H54 (cell line): ENCODE measurements at regions not wholly inside any gene's neighbourhood (a gene's known extent, or its start where the extent isn't known, plus 50 kb on each side); places are given as distances from the start of the nearest gene placed in this dataset.

ENCODE experiments used
- DNase-seq: peaks from one replicate; pipeline ENCODE4 v3.0.0; 2011; ENCODE audit warnings: low spot score, mixed read lengths; ENCODE audit not compliant: insufficient read length
- FAIRE-seq: peaks from 3 replicates; lab custom pipeline; 2011; peaks lifted over from hg19 to GRCh38; lab: Jason Lieb, UNC
- POLR2A ChIP-seq: IDR thresholded peaks from 2 replicates; pipeline ENCODE4 v1.6.1; 2011; ENCODE audit warnings: low read depth, mild to moderate bottlenecking, low read length

GRCh38 chrX:20664774-20665173, 398.1 kb upstream of the RPS6KA3 start:
- TF ChIP-seq POLR2A: no peak
- no peak for FAIRE-seq
- DNase-seq: no peak

GRCh38 chrX:20664131-20664530, 397.4 kb upstream of the RPS6KA3 start:
- no peak for TF ChIP-seq POLR2A
- FAIRE-seq: no peak
- DNase-seq: no peak

- TF ChIP-seq POLR2A: no peak
- no peak for DNase-seq
- FAIRE-seq: no peak
Measured at GRCh38 chrX:20663336-20663735, 396.6 kb upstream of the RPS6KA3 start.

GRCh38 chrX:20656721-20657120, 390.0 kb upstream of the RPS6KA3 start:
- DNase-seq: no peak
- no peak for TF ChIP-seq POLR2A
- no peak for FAIRE-seq

GRCh38 chrX:20654596-20655106, 387.9 kb upstream of the RPS6KA3 start:
- DNase-seq (no peak), FAIRE-seq (no peak)
- TF ChIP-seq POLR2A: no peak

GRCh38 chrX:20653070-20653469, 386.4 kb upstream of the RPS6KA3 start:
- no peak for TF ChIP-seq POLR2A
- DNase-seq: no peak
- no peak for FAIRE-seq

- FAIRE-seq: no peak
- DNase-seq: no peak
- TF ChIP-seq POLR2A: no peak
Measured at GRCh38 chrX:20641954-20642353, 375.2 kb upstream of the RPS6KA3 start.

GRCh38 chrX:20639115-20639514, 372.4 kb upstream of the RPS6KA3 start:
- FAIRE-seq: no peak
- TF ChIP-seq POLR2A: no peak
- DNase-seq: no peak

- no peak for TF ChIP-seq POLR2A
- FAIRE-seq: no peak
- DNase-seq: no peak
Measured at GRCh38 chrX:20637351-20637750, 370.6 kb upstream of the RPS6KA3 start.

- TF ChIP-seq POLR2A: no peak
- no peak for FAIRE-seq
Measured at GRCh38 chrX:20633451-20633850, 366.7 kb upstream of the RPS6KA3 start.

GRCh38 chrX:20623448-20623847, 356.7 kb upstream of the RPS6KA3 start:
- FAIRE-seq (no peak), DNase-seq (no peak)
- TF ChIP-seq POLR2A: no peak

More at GRCh38 chrX:20633451-20633850, 366.7 kb upstream of the RPS6KA3 start:
- DNase-seq: no peak

- DNase-seq (no peak), FAIRE-seq (no peak)
- TF ChIP-seq POLR2A: no peak
Measured at GRCh38 chrX:20620306-20620705, 353.6 kb upstream of the RPS6KA3 start.

- DNase-seq (no peak), FAIRE-seq (no peak)
- TF ChIP-seq POLR2A: no peak
Measured at GRCh38 chrX:20609916-20610415, 343.3 kb upstream of the RPS6KA3 start.

GRCh38 chrX:20606831-20607230, 340.1 kb upstream of the RPS6KA3 start:
- FAIRE-seq (no peak), DNase-seq (no peak)
- TF ChIP-seq POLR2A: no peak

- TF ChIP-seq POLR2A: no peak
- DNase-seq: no peak
- FAIRE-seq: no peak
Measured at GRCh38 chrX:20596856-20597255, 330.1 kb upstream of the RPS6KA3 start.
